Liver (tissue), 7 donors: ENCODE measurements at regions not wholly inside any gene's neighbourhood (a gene's known extent, or its start where the extent isn't known, plus 50 kb on each side); places are given as distances from the start of the nearest gene placed in this dataset.

ENCODE experiments used
- DNase-seq: peaks from one replicate; pipeline ENCODE4 v3.0.0-alpha.2; 2017; ENCODE audit warnings: low spot score
- H3K27ac ChIP-seq, 2 donors: one replicate each; pipeline ENCODE4 v1.7.0; 2013; ENCODE audit warnings: inconsistent platforms in 2 of 2, low read length in 2 of 2, control low read depth in 1 of 2, low read depth in 1 of 2, mild to moderate bottlenecking in 1 of 2
- H3K27me3 ChIP-seq, 4 donors: one replicate each; pipeline versions ENCODE4 v1.6.1 to v1.7.0; 2013; ENCODE audit warnings: low read length in 3 of 4, inconsistent platforms in 1 of 4, mild to moderate bottlenecking in 1 of 4, moderate library complexity in 1 of 4; ENCODE audit not compliant: control insufficient read depth in 4 of 4, insufficient read depth in 4 of 4
- H3K36me3 ChIP-seq, 4 donors: one replicate each; pipeline versions ENCODE4 v1.6.1 to v1.7.0; 2013; ENCODE audit warnings: low read length in 3 of 4, mild to moderate bottlenecking in 3 of 4, low read depth in 1 of 4, moderate library complexity in 1 of 4; ENCODE audit not compliant: control insufficient read depth in 4 of 4, insufficient read depth in 3 of 4
- H3K4me1 ChIP-seq, 4 donors: one replicate each; pipeline versions ENCODE4 v1.6.1 to v1.7.0; 2013; ENCODE audit warnings: low read length in 3 of 4, mild to moderate bottlenecking in 3 of 4, moderate library complexity in 1 of 4; ENCODE audit not compliant: control insufficient read depth in 4 of 4, insufficient read depth in 4 of 4
- H3K4me3 ChIP-seq, 3 donors: one replicate each; pipeline versions ENCODE4 v1.6.1 to v1.7.0; 2013; ENCODE audit warnings: low read length in 3 of 3, control low read depth in 1 of 3, low read depth in 1 of 3, mild to moderate bottlenecking in 1 of 3
- H3K9ac ChIP-seq, 2 donors: one replicate each; pipeline ENCODE4 v1.7.0; 2013; ENCODE audit warnings: low read length in 2 of 2, mild to moderate bottlenecking in 2 of 2, moderate library complexity in 2 of 2, control low read depth in 1 of 2, low read depth in 1 of 2
- H3K9me3 ChIP-seq, 4 donors: one replicate each; pipeline versions ENCODE4 v1.6.1 to v1.7.0; 2013; ENCODE audit warnings: low read length in 3 of 4; ENCODE audit not compliant: control insufficient read depth in 4 of 4
- FOXA1 ChIP-seq: IDR thresholded peaks from 2 replicates; pipeline ENCODE4 v1.6.1; 2016; ENCODE audit warnings: antibody characterized with exemption
- FOXA2 ChIP-seq: IDR thresholded peaks from 2 replicates; pipeline ENCODE4 v1.6.1; 2016; ENCODE audit warnings: antibody characterized with exemption
- HNF4A ChIP-seq, 2 donors: conservative IDR thresholded peaks; 2 replicates each; pipeline ENCODE4 v1.6.1; 2016; ENCODE audit warnings: antibody characterized with exemption in 2 of 2, mild to moderate bottlenecking in 2 of 2
- JUND ChIP-seq, 2 donors: IDR thresholded peaks; 2 replicates each; pipeline ENCODE4 v1.6.1; 2016; ENCODE audit warnings: antibody characterized with exemption in 2 of 2
- MAX ChIP-seq: IDR thresholded peaks from 2 replicates; pipeline ENCODE4 v1.6.1; 2016; ENCODE audit warnings: antibody characterized with exemption
- NR2F2 ChIP-seq: IDR thresholded peaks from 2 replicates; pipeline ENCODE4 v1.6.1; 2016; ENCODE audit warnings: antibody characterized with exemption
- RAD21 ChIP-seq, 2 donors: IDR thresholded peaks; 2 replicates each; pipeline ENCODE4 v1.6.1; 2016; ENCODE audit warnings: antibody characterized with exemption in 2 of 2, mild to moderate bottlenecking in 2 of 2
- RXRA ChIP-seq, 2 donors: IDR thresholded peaks; 2 replicates each; pipeline ENCODE4 v1.6.1; 2017 to 2018; ENCODE audit warnings: antibody characterized with exemption in 2 of 2, mild to moderate bottlenecking in 1 of 2
- SP1 ChIP-seq: IDR thresholded peaks from 2 replicates; pipeline ENCODE4 v1.6.1; 2018; ENCODE audit warnings: antibody characterized with exemption, mild to moderate bottlenecking
- TAF1 ChIP-seq: conservative IDR thresholded peaks from 2 replicates; pipeline ENCODE4 v1.6.1; 2016; ENCODE audit warnings: antibody characterized with exemption, mild to moderate bottlenecking
- YY1 ChIP-seq: IDR thresholded peaks from 2 replicates; pipeline ENCODE4 v1.6.1; 2016; ENCODE audit warnings: antibody characterized with exemption, mild to moderate bottlenecking
- ZBTB33 ChIP-seq: IDR thresholded peaks from 2 replicates; pipeline ENCODE4 v1.6.1; 2016; ENCODE audit warnings: antibody characterized with exemption
- WGBS: extraction: QIAGEN DNeasy Blood & Tissue Kit; methylation state at CpG from one replicate; pipeline ENCODE4 v1.1.7; 2013; 5-methylcytosine and 5-hydroxymethylcytosine counted together
- TF ChIP-seq, protein P1 (sequence below): IDR thresholded peaks from 2 replicates; pipeline ENCODE4 v1.6.1; 2016; ENCODE audit warnings: antibody characterized with exemption, mild to moderate bottlenecking
- TF ChIP-seq, protein P2 (sequence below): IDR thresholded peaks from 2 replicates; pipeline ENCODE4 v1.6.1; 2016; ENCODE audit warnings: antibody characterized with exemption
- donor health status: healthy.
- donor health status: healthy.
- donor health status: healthy.
- donor health status: healthy.

- Histone ChIP-seq H3K9me3 (no peaks in the 10 kb centered on the region), H3K9ac (no peak overlapping the region), H3K36me3 (no peaks in the 10 kb centered on the region), H3K4me3 (no peak overlapping the region), H3K27me3 (peaks cover 0 to 9% (median 0%) of the 10 kb centered on the region in 4 donors), H3K4me1 (no peaks in the 10 kb centered on the region), H3K27ac (no peak overlapping the region)
- 81% methylated on average over 5 of the region's 5 CpGs for whole genome bisulfite sequencing
- DNase-seq = no peak
- TF ChIP-seq HNF4A (conservative IDR thresholded peaks at IDR 0.05) (no peak), RXRA (IDR thresholded peaks at IDR 0.05) (no peak), ZBTB33 (no peak), JUND (IDR thresholded peaks at IDR 0.05) (no peak), TAF1 (no peak), SP1 (no peak), RAD21 (IDR thresholded peaks at IDR 0.05) (no peak), FOXA2 (no peak), MAX (no peak)
- TF ChIP-seq, protein P1, sequence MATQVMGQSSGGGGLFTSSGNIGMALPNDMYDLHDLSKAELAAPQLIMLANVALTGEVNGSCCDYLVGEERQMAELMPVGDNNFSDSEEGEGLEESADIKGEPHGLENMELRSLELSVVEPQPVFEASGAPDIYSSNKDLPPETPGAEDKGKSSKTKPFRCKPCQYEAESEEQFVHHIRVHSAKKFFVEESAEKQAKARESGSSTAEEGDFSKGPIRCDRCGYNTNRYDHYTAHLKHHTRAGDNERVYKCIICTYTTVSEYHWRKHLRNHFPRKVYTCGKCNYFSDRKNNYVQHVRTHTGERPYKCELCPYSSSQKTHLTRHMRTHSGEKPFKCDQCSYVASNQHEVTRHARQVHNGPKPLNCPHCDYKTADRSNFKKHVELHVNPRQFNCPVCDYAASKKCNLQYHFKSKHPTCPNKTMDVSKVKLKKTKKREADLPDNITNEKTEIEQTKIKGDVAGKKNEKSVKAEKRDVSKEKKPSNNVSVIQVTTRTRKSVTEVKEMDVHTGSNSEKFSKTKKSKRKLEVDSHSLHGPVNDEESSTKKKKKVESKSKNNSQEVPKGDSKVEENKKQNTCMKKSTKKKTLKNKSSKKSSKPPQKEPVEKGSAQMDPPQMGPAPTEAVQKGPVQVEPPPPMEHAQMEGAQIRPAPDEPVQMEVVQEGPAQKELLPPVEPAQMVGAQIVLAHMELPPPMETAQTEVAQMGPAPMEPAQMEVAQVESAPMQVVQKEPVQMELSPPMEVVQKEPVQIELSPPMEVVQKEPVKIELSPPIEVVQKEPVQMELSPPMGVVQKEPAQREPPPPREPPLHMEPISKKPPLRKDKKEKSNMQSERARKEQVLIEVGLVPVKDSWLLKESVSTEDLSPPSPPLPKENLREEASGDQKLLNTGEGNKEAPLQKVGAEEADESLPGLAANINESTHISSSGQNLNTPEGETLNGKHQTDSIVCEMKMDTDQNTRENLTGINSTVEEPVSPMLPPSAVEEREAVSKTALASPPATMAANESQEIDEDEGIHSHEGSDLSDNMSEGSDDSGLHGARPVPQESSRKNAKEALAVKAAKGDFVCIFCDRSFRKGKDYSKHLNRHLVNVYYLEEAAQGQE = no peak
These were observed 1392.8 kb downstream of the BRD1 start for GRCh38 chr22:48434868-48435250.

DNA sequence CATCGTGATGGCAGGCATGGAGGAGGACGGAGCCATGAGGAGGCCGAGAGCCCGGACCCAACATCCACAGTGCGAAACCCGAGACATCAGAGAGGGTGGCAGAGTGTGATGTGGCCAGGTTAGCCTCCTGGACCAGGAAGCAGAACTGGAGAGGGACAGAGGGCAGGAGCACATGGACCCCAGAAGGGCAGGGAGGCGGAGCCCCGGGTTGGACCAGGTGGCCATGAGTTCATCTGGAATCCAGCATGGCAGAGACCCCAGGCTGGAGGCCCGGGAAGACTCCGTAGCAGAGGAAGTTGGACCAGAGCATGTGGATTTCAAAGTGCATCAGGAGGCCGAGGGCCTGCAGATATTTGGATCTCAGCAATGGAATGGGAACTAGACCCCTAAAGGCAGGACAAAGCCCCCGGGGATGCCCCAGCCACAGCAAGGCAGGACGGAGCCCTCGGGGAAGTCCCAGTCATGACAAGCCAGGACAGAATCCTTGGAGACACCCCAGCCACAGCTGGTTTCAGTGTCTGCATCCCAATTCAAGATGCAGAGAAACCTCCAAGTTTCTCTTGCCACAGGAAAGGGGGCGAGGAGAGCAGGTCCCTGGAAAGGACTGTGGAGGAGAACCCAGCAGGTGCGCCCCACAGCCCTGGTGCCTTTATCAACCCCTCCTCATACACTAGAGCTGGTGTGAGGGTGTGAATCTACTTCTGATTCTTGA, 1393.4 kb downstream of the BRD1 start:
- 77% methylated on average over 16 of the region's 16 CpGs for WGBS
- no peaks in the 10 kb centered on the region for H3K9me3 ChIP-seq
- no peaks in the 10 kb centered on the region for H3K4me1 ChIP-seq
- H3K27ac ChIP-seq = no peak overlapping the region
- DNase-seq = no peak
- H3K27me3 ChIP-seq = peaks cover 0 to 7% (median 0%) of the 10 kb centered on the region in 4 donors
- H3K9ac ChIP-seq = no peak overlapping the region
- no peak overlapping the region for H3K4me3 ChIP-seq
- TF ChIP-seq RAD21 (IDR thresholded peaks at IDR 0.05) (no peak), FOXA1 (no peak), FOXA2 (no peak), TAF1 (no peak), YY1 (no peak), NR2F2 (no peak), JUND (IDR thresholded peaks at IDR 0.05) (no peak), HNF4A (conservative IDR thresholded peaks at IDR 0.05) (no peak), MAX (no peak), SP1 (no peak)
- TF ChIP-seq, protein P1 = no peak
- TF ChIP-seq, protein P2, sequence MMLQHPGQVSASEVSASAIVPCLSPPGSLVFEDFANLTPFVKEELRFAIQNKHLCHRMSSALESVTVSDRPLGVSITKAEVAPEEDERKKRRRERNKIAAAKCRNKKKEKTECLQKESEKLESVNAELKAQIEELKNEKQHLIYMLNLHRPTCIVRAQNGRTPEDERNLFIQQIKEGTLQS = no peak
- H3K36me3 ChIP-seq = no peaks in the 10 kb centered on the region
